ENCODE measurements at regions not wholly inside any gene's neighbourhood (a gene's known extent, or its start where the extent isn't known, plus 50 kb on each side); places are given as distances from the start of the nearest gene placed in this dataset.

DNA sequence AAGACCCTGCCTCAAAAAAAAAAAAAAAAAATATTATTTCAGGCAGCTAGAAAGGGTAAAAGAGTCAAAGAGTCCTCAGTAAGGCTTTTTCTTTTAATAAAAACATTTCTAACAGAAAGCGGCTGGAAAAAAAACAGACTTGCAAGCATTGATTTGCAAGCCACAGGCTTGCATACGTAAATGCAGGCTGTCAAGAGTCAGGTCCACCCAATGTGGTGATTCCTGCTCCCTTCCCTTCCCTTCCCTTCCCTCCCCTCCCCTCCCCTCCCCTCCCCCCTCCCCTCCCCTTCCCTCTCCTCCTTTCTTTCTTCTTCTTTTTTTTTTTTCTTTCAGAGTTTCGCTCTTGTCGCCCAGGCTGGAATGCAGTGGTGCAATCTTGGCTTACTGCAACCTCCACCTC is 74.4 kb upstream of the GULP1 start:
- intact Hi-C loops (cut with DNase I): no loop called here
- TF ChIP-seq CTCF (IDR thresholded peaks at IDR 0.05) (no peak), POLR2AphosphoS5 (IDR thresholded peaks at IDR 0.05) (no peak), POLR2A (IDR thresholded peaks at IDR 0.05) (no peak)

DNA sequence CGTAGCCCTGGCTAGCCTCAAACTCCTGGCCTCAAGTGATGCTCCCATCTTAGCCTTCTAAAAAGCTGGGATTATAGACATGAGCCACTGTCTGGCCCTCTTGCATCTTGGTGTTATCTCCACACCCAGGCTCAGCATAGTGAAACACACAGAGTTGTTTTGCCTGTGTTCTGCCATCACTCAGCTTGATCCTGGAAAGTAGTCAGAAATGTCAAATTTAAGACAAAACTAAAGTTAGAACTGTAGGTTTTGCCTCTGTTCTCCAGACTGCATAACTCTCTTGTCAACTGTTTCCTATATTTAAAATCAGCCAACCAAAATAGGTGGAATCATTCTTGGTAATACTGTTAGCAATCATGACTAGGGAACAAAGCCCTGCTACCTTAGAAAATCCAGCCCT is 72.1 kb upstream of the GULP1 start:
- Histone ChIP-seq H3K27ac (no peak overlapping the region), H3K27me3 (replicated peaks; ENCODE audit: insufficient read depth) (no peaks in the 10 kb centered on the region), H3K36me3 (no peaks in the 10 kb centered on the region), H3K4me1 (replicated peaks) (no peaks in the 10 kb centered on the region), H3K4me3 (no peak overlapping the region), H3K9me3 (no peaks in the 10 kb centered on the region)
- intact Hi-C loops (cut with DNase I): no loop called here
- 100% methylated on average over 1 of the region's 1 CpG for WGBS
- TF ChIP-seq CTCF (IDR thresholded peaks at IDR 0.05) (no peak), POLR2AphosphoS5 (IDR thresholded peaks at IDR 0.05) (no peak), POLR2A (IDR thresholded peaks at IDR 0.05) (no peak)
- DNase-seq (ENCODE audit: low spot score): no peak

More for the DNA sequence above, 74.4 kb upstream of the GULP1 start:
- no peak overlapping the region for H3K4me3 ChIP-seq
- WGBS: 94% methylated on average over 4 of the region's 4 CpGs
- no peaks in the 10 kb centered on the region for H3K36me3 ChIP-seq
- no peaks in the 10 kb centered on the region for H3K4me1 ChIP-seq (replicated peaks)
- no peak for DNase-seq (ENCODE audit: low spot score)
- H3K27me3 ChIP-seq (replicated peaks; ENCODE audit: insufficient read depth): no peaks in the 10 kb centered on the region
- no peaks in the 10 kb centered on the region for H3K9me3 ChIP-seq
- no peak overlapping the region for H3K27ac ChIP-seq

GRCh38 chr2:188220535-188220934 is 71.1 kb upstream of the GULP1 start:
- TF ChIP-seq CTCF (IDR thresholded peaks at IDR 0.05): no peak
- no peak for TF ChIP-seq POLR2AphosphoS5 (IDR thresholded peaks at IDR 0.05)
- no peak for TF ChIP-seq POLR2A (IDR thresholded peaks at IDR 0.05)
- 65% methylated on average over 2 of the region's 2 CpGs for WGBS
- Histone ChIP-seq H3K27ac (no peak overlapping the region), H3K9me3 (no peaks in the 10 kb centered on the region), H3K27me3 (replicated peaks; ENCODE audit: insufficient read depth) (no peaks in the 10 kb centered on the region), H3K4me1 (replicated peaks) (no peaks in the 10 kb centered on the region), H3K36me3 (no peaks in the 10 kb centered on the region), H3K4me3 (no peak overlapping the region)
- intact Hi-C loops (cut with DNase I): no loop called here
- DNase-seq (ENCODE audit: low spot score): no peak

GRCh38 chr2:188227713-188228112 is 64.0 kb upstream of the GULP1 start:
- H3K4me3 ChIP-seq: no peak overlapping the region
- H3K9me3 ChIP-seq: no peaks in the 10 kb centered on the region
- no peak for DNase-seq (ENCODE audit: low spot score)
- H3K4me1 ChIP-seq (replicated peaks): no peaks in the 10 kb centered on the region
- H3K36me3 ChIP-seq: no peaks in the 10 kb centered on the region
- WGBS: 91% methylated on average over 8 of the region's 8 CpGs
- intact Hi-C loops (cut with DNase I): no loop called here
- H3K27me3 ChIP-seq (replicated peaks; ENCODE audit: insufficient read depth): no peaks in the 10 kb centered on the region
- TF ChIP-seq POLR2AphosphoS5 (IDR thresholded peaks at IDR 0.05) (no peak), POLR2A (IDR thresholded peaks at IDR 0.05) (no peak), CTCF (IDR thresholded peaks at IDR 0.05) (no peak)
- no peak overlapping the region for H3K27ac ChIP-seq

- Histone ChIP-seq H3K4me3 (no peak overlapping the region), H3K9me3 (no peaks in the 10 kb centered on the region), H3K4me1 (replicated peaks) (no peaks in the 10 kb centered on the region), H3K27me3 (replicated peaks; ENCODE audit: insufficient read depth) (no peaks in the 10 kb centered on the region), H3K36me3 (no peaks in the 10 kb centered on the region), H3K27ac (no peak overlapping the region)
- WGBS: 90% methylated on average over 5 of the region's 5 CpGs
- no peak for DNase-seq (ENCODE audit: low spot score)
- intact Hi-C loops (cut with DNase I): no loop called here
- no peak for TF ChIP-seq POLR2AphosphoS5 (IDR thresholded peaks at IDR 0.05)
- no peak for TF ChIP-seq POLR2A (IDR thresholded peaks at IDR 0.05)
- TF ChIP-seq CTCF (IDR thresholded peaks at IDR 0.05): no peak
Observed at GRCh38 chr2:188235364-188235763, 56.3 kb upstream of the GULP1 start.
